SU-DHL-6 (cell line): ENCODE measurements at regions not wholly inside any gene's neighbourhood (a gene's known extent, or its start where the extent isn't known, plus 50 kb on each side); places are given as distances from the start of the nearest gene placed in this dataset.
"Not testable (repeated sequence)": the region's sequence is repeated elsewhere in the genome, so short reads cannot be mapped to it uniquely, and the experiment has no call there.

Experiments
- CTCF ChIP-seq: fragments of 200-600 bp; sonication (generic); IDR thresholded peaks from one replicate; pipeline ENCODE4 v1.5.1; 2017; ENCODE audit warnings: antibody characterized with exemption, mild to moderate bottlenecking, low read length, moderate library complexity; ENCODE audit not compliant: insufficient read depth, poor library complexity, severe bottlenecking
- EZH2phosphoT487 ChIP-seq: fragments of 200-600 bp; sonication (generic), shearing (Covaris generic); conservative IDR thresholded peaks from 2 replicates; pipeline ENCODE4 v1.6.1; 2018; ENCODE audit warnings: mild to moderate bottlenecking, antibody characterized with exemption, low read length, moderate library complexity, mixed read lengths

- TF ChIP-seq CTCF, EZH2phosphoT487: not testable (repeated sequence)
These were observed 128.8 kb downstream of the PCDH10 start for GRCh38 chr4:133277940-133278339.
